H9 (cell line): ENCODE measurements at regions not wholly inside any gene's neighbourhood (a gene's known extent, or its start where the extent isn't known, plus 50 kb on each side); places are given as distances from the start of the nearest gene placed in this dataset.
"Not testable (repeated sequence)": the region's sequence is repeated elsewhere in the genome, so short reads cannot be mapped to it uniquely, and the experiment has no call there.

Experiments
- DNase-seq: peaks from one replicate; pipeline ENCODE4 v3.0.0-alpha.2; 2017
- H2AFZ ChIP-seq: one replicate; pipeline ENCODE4 v1.6.1; 2013; ENCODE audit warnings: mild to moderate bottlenecking, low read length, control low read depth, moderate library complexity
- H2AK5ac ChIP-seq: 2 replicates; pipeline ENCODE4 v1.6.1; 2013; ENCODE audit warnings: low read length, control low read depth, mixed read lengths; ENCODE audit not compliant: insufficient read length
- H2BK120ac ChIP-seq: one replicate; pipeline ENCODE4 v1.6.1; 2013; ENCODE audit warnings: low read depth, mild to moderate bottlenecking, low read length, control low read depth, inconsistent platforms; ENCODE audit not compliant: poor library complexity, severe bottlenecking
- H2BK12ac ChIP-seq: 2 replicates; pipeline ENCODE4 v1.6.1; 2013; ENCODE audit warnings: low read length, control low read depth, mixed read lengths, low read depth; ENCODE audit not compliant: insufficient read length
- H2BK15ac ChIP-seq: 2 replicates; pipeline ENCODE4 v1.6.1; 2013; ENCODE audit warnings: low read depth, low read length, control low read depth
- H2BK20ac ChIP-seq: one replicate; pipeline ENCODE4 v1.6.1; 2013; ENCODE audit warnings: low read depth, mild to moderate bottlenecking, low read length, control low read depth, inconsistent platforms; ENCODE audit not compliant: poor library complexity, severe bottlenecking
- H2BK5ac ChIP-seq: 2 replicates; pipeline ENCODE4 v1.6.1; 2013; ENCODE audit warnings: low read length, control low read depth, mixed read lengths; ENCODE audit not compliant: insufficient read length
- H3K14ac ChIP-seq: 2 replicates; pipeline ENCODE4 v1.6.1; 2013; ENCODE audit warnings: low read length, control low read depth; ENCODE audit not compliant: insufficient read depth
- H3K18ac ChIP-seq: 2 replicates; pipeline ENCODE4 v1.6.1; 2013; ENCODE audit warnings: low read depth, mild to moderate bottlenecking, mixed read lengths, low read length, control low read depth; ENCODE audit not compliant: insufficient read length
- H3K23ac ChIP-seq: 2 replicates; pipeline ENCODE4 v1.6.1; 2013; ENCODE audit warnings: low read length, control low read depth, mixed read lengths, low read depth; ENCODE audit not compliant: insufficient read length
- H3K23me2 ChIP-seq: 2 replicates; pipeline ENCODE4 v1.6.1; 2013; ENCODE audit warnings: low read depth, mild to moderate bottlenecking, mixed read lengths, low read length, control low read depth; ENCODE audit not compliant: insufficient read length, poor library complexity, severe bottlenecking
- H3K27ac ChIP-seq: 2 replicates; pipeline ENCODE4 v1.5.1; 2013; ENCODE audit warnings: low read length, control low read depth, mixed read lengths, low read depth; ENCODE audit not compliant: insufficient read length
- H3K27me3 ChIP-seq: 2 replicates; pipeline ENCODE4 v1.6.1; 2013; ENCODE audit warnings: low read length, control low read depth, inconsistent platforms; ENCODE audit not compliant: insufficient read depth
- H3K4ac ChIP-seq: 2 replicates; pipeline ENCODE4 v1.6.1; 2013; ENCODE audit warnings: low read depth, mild to moderate bottlenecking, control low read depth, inconsistent platforms, low read length, moderate library complexity
- H3K4me1 ChIP-seq: 2 replicates; pipeline ENCODE4 v1.6.1; 2013; ENCODE audit warnings: low read length, control low read depth, inconsistent platforms; ENCODE audit not compliant: insufficient read depth
- H3K4me2 ChIP-seq: 2 replicates; pipeline ENCODE4 v1.6.1; 2013; ENCODE audit warnings: low read length, control low read depth, mixed read lengths; ENCODE audit not compliant: insufficient read length, insufficient read depth
- H3K56ac ChIP-seq: 2 replicates; pipeline ENCODE4 v1.6.1; 2013; ENCODE audit warnings: low read depth, mild to moderate bottlenecking, mixed read lengths, low read length, control low read depth; ENCODE audit not compliant: insufficient read length
- H3K79me1 ChIP-seq: 2 replicates; pipeline ENCODE4 v1.6.1; 2013; ENCODE audit warnings: low read depth, mild to moderate bottlenecking, moderate library complexity, low read length, control low read depth, inconsistent platforms; ENCODE audit not compliant: insufficient read depth, poor library complexity, severe bottlenecking
- H3K79me2 ChIP-seq: 2 replicates; pipeline ENCODE4 v1.6.1; 2013; ENCODE audit warnings: low read length, control low read depth, inconsistent platforms; ENCODE audit not compliant: insufficient read depth
- H3K9ac ChIP-seq: 2 replicates; pipeline ENCODE4 v1.6.1; 2013; ENCODE audit warnings: low read length, control low read depth, mixed read lengths; ENCODE audit not compliant: insufficient read length; ENCODE audit errors: extremely low read depth
- H3K9me3 ChIP-seq: one replicate; pipeline ENCODE4 v1.6.1; 2013; ENCODE audit warnings: low read depth, low read length, inconsistent platforms; ENCODE audit not compliant: control insufficient read depth
- H3T11ph ChIP-seq: one replicate; pipeline ENCODE4 v1.6.1; 2013; ENCODE audit warnings: mild to moderate bottlenecking, low read length, control low read depth, inconsistent platforms
- H4K20me1 ChIP-seq: one replicate; pipeline ENCODE4 v1.6.1; 2013; ENCODE audit not compliant: control insufficient read depth, insufficient read length, insufficient read depth
- H4K5ac ChIP-seq: 2 replicates; pipeline ENCODE4 v1.6.1; 2013; ENCODE audit warnings: low read depth, mild to moderate bottlenecking, mixed read lengths, low read length, control low read depth; ENCODE audit not compliant: insufficient read length
- H4K8ac ChIP-seq: replicated peaks from 2 replicates; pipeline ENCODE4 v1.6.1; 2013; ENCODE audit warnings: low read length, control low read depth, mixed read lengths, low read depth; ENCODE audit not compliant: insufficient read length
- H4K91ac ChIP-seq: 2 replicates; pipeline ENCODE4 v1.6.1; 2013; ENCODE audit warnings: low read depth, mild to moderate bottlenecking, moderate library complexity, mixed read lengths, low read length, control low read depth; ENCODE audit not compliant: insufficient read length
- H3K27ac Mint-ChIP-seq, 3 experiments: 2 replicates in 2 of 3; 3 replicates in 1 of 3; pipeline ENCODE4 v1.8.0; 2020 to 2021; ENCODE audit warnings: mixed read lengths in 3 of 3, mild to moderate bottlenecking in 1 of 3, moderate library complexity in 1 of 3
- H3K27me3 Mint-ChIP-seq: 2 replicates; pipeline ENCODE4 v1.8.0; 2021; ENCODE audit warnings: low read depth, mild to moderate bottlenecking, moderate library complexity, mixed read lengths
- H3K36me3 Mint-ChIP-seq, 3 experiments: 2 replicates in 2 of 3; 3 replicates in 1 of 3; pipeline ENCODE4 v1.8.0; 2020 to 2021; ENCODE audit warnings: low read depth in 3 of 3, mixed read lengths in 3 of 3; ENCODE audit not compliant: insufficient read depth in 1 of 3
- H3K4me1 Mint-ChIP-seq, 2 experiments: 2 replicates each; pipeline ENCODE4 v1.8.0; 2020; ENCODE audit warnings: mixed read lengths in 2 of 2
- H3K4me3 Mint-ChIP-seq, 2 experiments: 2 replicates in 1 of 2; 3 replicates in 1 of 2; pipeline ENCODE4 v1.8.0; 2020 to 2021; ENCODE audit warnings: mild to moderate bottlenecking in 2 of 2, mixed read lengths in 2 of 2, moderate library complexity in 1 of 2
- H3K9me3 Mint-ChIP-seq, 2 experiments: 2 replicates in 1 of 2; 3 replicates in 1 of 2; pipeline ENCODE4 v1.8.0; 2020; ENCODE audit warnings: mild to moderate bottlenecking in 2 of 2, mixed read lengths in 2 of 2, moderate library complexity in 1 of 2
- WGBS: extraction: QIAGEN DNeasy Blood & Tissue Kit; methylation state at CpG from one replicate; pipeline ENCODE4 v1.1.7; 2013; ENCODE audit warnings: missing lambda C conversion rate, low lambda C conversion rate, mixed read lengths; ENCODE audit not compliant: insufficient read length; ENCODE audit errors: extremely low coverage; 5-methylcytosine and 5-hydroxymethylcytosine counted together
- TF ChIP-seq, protein P1 (sequence below): fragments of 200-600 bp; sonication (generic); conservative IDR thresholded peaks from 3 replicates; pipeline ENCODE4 v1.8.0; 2021; ENCODE audit warnings: antibody characterized with exemption, mild to moderate bottlenecking

DNA sequence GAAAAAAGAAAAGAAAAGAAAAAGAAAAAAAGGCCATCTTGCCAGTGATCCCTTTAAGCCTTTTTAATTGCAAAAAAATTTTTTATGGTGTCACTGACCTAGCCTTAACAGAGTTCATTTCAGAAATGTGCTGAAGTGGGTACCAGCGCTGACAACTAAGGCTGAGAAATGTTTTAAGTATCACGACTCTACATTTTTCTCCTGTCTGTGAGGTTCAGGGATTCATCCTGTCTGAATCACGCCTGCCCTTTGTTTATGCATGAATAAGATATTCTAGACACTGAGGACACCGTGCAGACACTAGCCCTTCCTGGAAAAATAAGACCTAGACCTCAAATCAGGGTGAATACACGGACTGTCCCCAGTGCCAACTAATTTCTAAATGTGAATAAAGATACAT lies 154.4 kb upstream of the NOCT start:
- Histone ChIP-seq H3K9ac (no peak overlapping the region), H3K27ac (no peak overlapping the region), H3K56ac (no peak overlapping the region), H3T11ph (no peak overlapping the region), H3K9me3 (no peaks in the 10 kb centered on the region), H3K27me3 (no peaks in the 10 kb centered on the region; the same call in 1 of the 2 replicates), H4K20me1 (no peaks in the 10 kb centered on the region), H3K14ac (no peak overlapping the region), H3K4me2 (no peak overlapping the region), H3K79me1 (no peaks in the 10 kb centered on the region), H3K23ac (no peak overlapping the region), H3K4me1 (no peaks in the 10 kb centered on the region), H3K4ac (no peak overlapping the region), H4K5ac (no peak overlapping the region), H2AFZ (no peak overlapping the region), H2AK5ac (no peak overlapping the region), H4K8ac (no peak overlapping the region), H3K23me2 (no peaks in the 10 kb centered on the region), H2BK120ac (no peak overlapping the region), H2BK20ac (no peak overlapping the region), H2BK12ac (no peak overlapping the region), H2BK15ac (no peak overlapping the region), H3K79me2 (no peaks in the 10 kb centered on the region), H3K18ac (no peak overlapping the region), H4K91ac (no peak overlapping the region), H2BK5ac (no peak overlapping the region)
- TF ChIP-seq, protein P1, sequence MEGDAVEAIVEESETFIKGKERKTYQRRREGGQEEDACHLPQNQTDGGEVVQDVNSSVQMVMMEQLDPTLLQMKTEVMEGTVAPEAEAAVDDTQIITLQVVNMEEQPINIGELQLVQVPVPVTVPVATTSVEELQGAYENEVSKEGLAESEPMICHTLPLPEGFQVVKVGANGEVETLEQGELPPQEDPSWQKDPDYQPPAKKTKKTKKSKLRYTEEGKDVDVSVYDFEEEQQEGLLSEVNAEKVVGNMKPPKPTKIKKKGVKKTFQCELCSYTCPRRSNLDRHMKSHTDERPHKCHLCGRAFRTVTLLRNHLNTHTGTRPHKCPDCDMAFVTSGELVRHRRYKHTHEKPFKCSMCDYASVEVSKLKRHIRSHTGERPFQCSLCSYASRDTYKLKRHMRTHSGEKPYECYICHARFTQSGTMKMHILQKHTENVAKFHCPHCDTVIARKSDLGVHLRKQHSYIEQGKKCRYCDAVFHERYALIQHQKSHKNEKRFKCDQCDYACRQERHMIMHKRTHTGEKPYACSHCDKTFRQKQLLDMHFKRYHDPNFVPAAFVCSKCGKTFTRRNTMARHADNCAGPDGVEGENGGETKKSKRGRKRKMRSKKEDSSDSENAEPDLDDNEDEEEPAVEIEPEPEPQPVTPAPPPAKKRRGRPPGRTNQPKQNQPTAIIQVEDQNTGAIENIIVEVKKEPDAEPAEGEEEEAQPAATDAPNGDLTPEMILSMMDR: no peak
- Mint-ChIP-seq H3K27me3 (peaks cover 2% of the 10 kb centered on the region; the same call in 1 of the 2 replicates), H3K36me3 (0 out of 7 replicates have a peak, but pooled peaks cover 0 to under 1% (median 0%) of the 10 kb centered on the region in 3 experiments), H3K27ac (no peak overlapping the region), H3K9me3 (no peaks in the 10 kb centered on the region), H3K4me3 (no peak overlapping the region), H3K4me1 (peaks cover 10 to 13% of the 10 kb centered on the region in 2 experiments)
- DNase-seq: no peak
- WGBS: no CpG with 5 or more reads among the region's 5 CpGs

- H3K4me3 Mint-ChIP-seq, H4K5ac ChIP-seq, H3K79me2 ChIP-seq, H2BK12ac ChIP-seq, H3K36me3 Mint-ChIP-seq, H3K4ac ChIP-seq, H3K14ac ChIP-seq, H3K56ac ChIP-seq, H3K9ac ChIP-seq, H3K9me3 ChIP-seq, H3K4me2 ChIP-seq, H4K20me1 ChIP-seq, H3K27ac Mint-ChIP-seq, H3K27ac ChIP-seq, H3K23me2 ChIP-seq, H3T11ph ChIP-seq, H2BK5ac ChIP-seq, H3K4me1 Mint-ChIP-seq, H4K8ac ChIP-seq, DNase-seq, H3K4me1 ChIP-seq, H2AFZ ChIP-seq, H2BK20ac ChIP-seq, H3K27me3 ChIP-seq, H2BK15ac ChIP-seq, H2BK120ac ChIP-seq, H2AK5ac ChIP-seq, H3K9me3 Mint-ChIP-seq, H3K18ac ChIP-seq, H3K27me3 Mint-ChIP-seq, H3K23ac ChIP-seq, H4K91ac ChIP-seq, H3K79me1 ChIP-seq: not testable (repeated sequence)
- WGBS: no CpG with 5 or more reads among the region's 1 CpG
Observed at GRCh38 chr4:138860357-138860756, 155.2 kb upstream of the NOCT start.
